GM19438 (cell line): ENCODE measurements at regions not wholly inside any gene's neighbourhood (a gene's known extent, or its start where the extent isn't known, plus 50 kb on each side); places are given as distances from the start of the nearest gene placed in this dataset.
A peak's percentile ranks its signal among the peaks of the same experiment; 100 is the strongest.

Experiments used
- ATAC-seq: cut with Tn5 transposase; IDR thresholded peaks from one replicate; pipeline ENCODE4 v1.9.1; 2021; ENCODE audit warnings: low read depth; ENCODE audit not compliant: unreplicated experiment

GRCh38 chr18:60552948-60553347, 180.4 kb upstream of the MC4R start:
- ATAC-seq = no peak

DNA sequence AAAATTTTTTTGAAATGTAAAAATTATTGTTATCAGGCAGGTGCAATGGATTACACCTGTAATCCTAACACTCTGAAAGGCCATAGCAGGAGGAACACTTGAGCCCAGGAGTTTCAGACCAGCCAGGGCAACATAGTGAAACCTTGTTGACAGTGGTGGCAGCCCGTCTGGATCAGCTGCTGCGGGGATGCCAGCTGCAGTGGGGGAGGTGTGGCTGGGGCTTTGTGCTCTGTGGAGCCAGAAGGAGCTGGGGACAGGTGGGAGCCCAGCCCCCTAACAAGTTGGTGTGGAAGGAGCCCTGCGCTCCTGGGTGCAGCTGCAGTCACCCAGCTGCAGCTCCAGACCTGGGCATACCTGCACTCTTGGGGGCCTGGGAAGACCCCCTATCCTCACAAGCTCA, 182.4 kb upstream of the MC4R start:
- ATAC-seq = no peak

GRCh38 chr18:60555625-60556024, 183.1 kb upstream of the MC4R start:
- ATAC-seq = no peak

DNA sequence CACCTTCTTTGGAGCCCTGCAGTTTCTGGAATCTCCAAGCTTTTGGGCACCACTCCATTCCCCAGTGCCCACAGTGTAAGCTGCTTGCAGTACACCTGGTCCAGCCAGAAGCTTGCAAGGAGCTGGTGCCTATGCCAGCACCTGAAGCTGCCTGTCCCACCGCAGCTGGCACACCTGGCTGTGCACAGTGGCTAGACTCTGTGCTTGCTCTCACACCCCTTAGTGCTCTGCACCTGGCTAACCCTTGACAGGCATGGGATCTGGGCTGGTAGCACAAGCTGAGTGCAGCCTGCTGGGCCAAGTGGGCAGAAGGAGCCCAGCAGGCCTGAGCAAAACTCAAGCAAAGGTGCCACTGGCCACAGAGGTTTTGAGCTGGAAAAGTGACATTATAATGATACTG, 183.8 kb upstream of the MC4R start:
- no peak for ATAC-seq

- no peak for ATAC-seq
Observed at GRCh38 chr18:60560071-60560470, 187.5 kb upstream of the MC4R start.

DNA sequence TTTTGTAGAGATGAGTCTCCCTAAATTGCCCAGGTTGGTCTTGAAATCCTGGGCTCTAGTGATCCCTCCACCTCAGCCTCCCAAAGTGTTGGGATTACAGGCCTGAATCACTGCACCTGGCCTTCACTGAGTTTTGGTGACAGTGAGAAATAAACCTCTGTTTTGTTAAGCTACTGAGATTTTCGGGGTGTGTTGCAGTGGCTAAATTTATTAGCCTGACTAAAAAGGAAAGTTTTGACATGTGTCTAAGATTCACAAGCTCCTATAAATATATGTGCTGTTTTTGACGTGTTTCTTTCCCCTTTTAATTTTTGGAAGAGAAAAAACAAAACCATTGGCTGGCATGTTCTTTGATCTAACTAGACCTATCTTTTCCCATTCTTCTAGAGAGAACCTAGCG, 190.5 kb upstream of the MC4R start:
- ATAC-seq = no peak

DNA sequence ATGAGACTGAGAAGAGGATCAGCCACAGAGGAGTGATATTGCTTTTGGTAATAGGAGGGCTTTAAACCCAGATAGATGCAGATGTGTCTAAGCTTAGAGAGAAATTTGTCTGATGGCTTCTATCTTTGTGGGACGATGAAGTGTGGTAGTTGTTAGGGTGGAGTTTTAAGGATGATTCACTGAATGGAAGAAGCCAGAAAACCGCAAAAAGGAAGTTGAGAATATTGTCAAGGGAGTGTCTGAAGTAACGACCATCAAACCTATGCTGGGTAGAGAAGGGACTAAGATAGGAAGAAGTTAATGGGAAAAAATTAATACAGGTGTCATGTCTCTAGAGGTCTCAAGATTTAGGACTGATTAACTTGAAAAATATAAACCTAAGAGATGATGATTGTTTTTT, 195.6 kb upstream of the MC4R start:
- no peak for ATAC-seq

DNA sequence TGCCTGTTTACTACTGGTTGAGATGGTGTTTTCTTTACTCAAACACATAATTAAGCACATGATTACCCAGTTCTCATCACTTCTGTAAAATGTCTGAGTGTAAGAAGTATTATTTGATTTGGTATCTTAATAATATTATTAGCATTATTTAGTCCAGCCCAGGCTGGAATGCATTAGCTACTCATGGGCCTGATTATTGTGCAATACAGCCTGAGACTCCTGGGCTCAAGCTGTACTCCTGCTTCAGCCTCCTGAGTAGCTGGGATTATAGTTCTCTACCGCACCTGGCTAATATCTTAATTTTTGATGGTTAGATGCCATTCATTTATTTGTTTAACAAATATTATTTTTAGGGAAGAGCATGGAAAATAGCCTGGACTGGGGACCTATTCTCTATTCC, 197.6 kb upstream of the MC4R start:
- no peak for ATAC-seq

GRCh38 chr18:60577457-60577856, 204.9 kb upstream of the MC4R start:
- no peak for ATAC-seq

GRCh38 chr18:60585670-60586069, 213.1 kb upstream of the MC4R start:
- no peak for ATAC-seq

DNA sequence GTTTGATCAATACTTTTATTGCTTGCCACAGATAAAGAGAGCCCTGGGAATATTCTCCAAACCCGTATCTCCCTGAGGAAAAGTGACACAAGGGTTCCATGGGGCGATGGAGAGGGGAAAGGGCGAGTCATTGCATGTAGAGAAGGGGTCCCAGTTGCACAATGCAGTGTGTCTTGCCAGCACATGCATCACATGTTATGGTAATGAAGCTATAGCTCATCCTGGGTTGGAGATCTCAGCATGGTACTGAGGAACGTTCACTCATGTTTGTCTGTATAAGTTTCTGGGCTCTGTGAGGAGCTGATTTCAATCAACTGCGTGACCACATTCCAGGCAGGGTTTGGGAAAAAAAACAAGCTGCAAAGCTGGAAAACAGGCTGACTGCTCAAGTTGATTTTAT, 220.7 kb upstream of the MC4R start:
- no peak for ATAC-seq

GRCh38 chr18:60596928-60597327, 224.4 kb upstream of the MC4R start:
- no peak for ATAC-seq

- peak; percentile 95 for ATAC-seq
Observed at GRCh38 chr18:60599267-60599666, 226.7 kb upstream of the MC4R start.

DNA sequence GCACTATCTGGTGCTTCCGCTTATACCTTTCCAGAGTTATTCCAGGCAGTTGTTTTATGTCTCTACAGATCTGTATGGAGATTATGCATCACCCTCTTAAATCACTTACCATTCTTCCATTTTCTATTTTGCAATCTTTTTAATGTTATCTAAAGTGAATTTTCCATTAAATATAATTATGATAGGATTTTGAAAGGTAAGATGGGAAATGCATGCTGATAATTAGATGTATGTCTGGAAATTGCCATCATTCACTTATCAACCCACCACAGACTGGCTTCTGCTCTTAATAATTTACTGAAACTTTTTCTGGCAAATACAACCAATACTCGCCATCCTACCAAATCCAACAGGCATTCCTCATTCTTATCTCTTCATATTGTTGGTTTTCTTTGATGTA, 227.4 kb upstream of the MC4R start:
- ATAC-seq = no peak

- no peak for ATAC-seq
Observed at GRCh38 chr18:60601249-60601648, 228.7 kb upstream of the MC4R start.

DNA sequence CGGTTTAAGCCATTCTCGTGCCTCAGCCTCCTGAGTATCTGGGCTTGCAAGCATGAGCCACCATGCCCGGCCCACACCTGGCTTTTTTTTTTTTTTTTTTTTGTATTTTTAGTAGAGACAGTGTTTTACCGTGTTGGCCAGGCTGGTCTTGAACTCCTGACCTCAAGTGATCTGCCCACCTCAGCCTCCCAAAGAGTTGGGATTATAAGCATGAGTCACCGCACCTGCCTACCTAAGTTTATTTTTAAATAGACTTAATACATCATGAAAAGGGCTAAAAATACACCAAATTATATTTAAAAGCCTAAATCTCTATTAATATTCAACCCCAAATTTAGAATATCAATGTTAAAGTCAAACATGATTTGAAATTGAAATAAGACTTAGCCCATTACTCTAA, 250.8 kb upstream of the MC4R start:
- no peak for ATAC-seq

- ATAC-seq = no peak
Observed at GRCh38 chr18:60624207-60624606, 251.6 kb upstream of the MC4R start.

DNA sequence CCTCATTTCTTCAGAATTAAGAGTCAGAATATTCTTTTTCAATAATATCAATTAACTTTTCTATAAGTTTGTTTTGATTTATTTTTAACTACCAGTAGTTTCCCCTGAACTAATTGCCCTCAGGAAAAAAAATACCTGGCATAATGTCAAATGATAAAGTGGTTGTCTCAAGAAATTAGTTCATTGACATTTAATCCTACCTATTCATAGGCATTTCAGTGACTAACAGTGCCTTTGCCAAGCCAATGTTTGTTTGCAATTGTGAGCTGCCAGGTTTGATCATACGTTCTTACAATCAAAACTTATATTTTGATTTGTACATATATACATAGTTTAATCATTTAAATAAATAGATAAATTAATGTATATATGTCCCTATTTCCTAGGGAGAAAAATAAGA, 267.3 kb upstream of the MC4R start:
- ATAC-seq = no peak

GRCh38 chr18:60643009-60643408, 270.4 kb upstream of the MC4R start:
- ATAC-seq = no peak

DNA sequence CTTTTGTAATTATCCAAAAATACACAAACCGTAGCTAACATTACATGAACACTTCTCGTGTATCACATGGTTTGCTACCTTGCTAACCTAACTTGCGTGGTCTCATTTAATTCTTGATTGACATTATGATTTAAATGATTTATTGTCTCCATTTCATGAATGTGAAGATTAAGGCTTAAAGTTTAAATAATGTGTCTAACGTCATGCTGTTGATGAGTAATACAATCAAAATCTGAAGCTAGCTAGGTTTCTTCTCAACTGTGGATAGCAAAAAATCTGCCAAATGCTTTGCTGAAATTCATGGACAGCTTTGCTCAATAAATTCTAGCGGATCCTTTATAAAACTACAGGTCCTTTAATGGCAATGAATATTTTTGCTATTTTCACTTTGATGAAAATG, 274.1 kb upstream of the MC4R start:
- ATAC-seq = no peak

DNA sequence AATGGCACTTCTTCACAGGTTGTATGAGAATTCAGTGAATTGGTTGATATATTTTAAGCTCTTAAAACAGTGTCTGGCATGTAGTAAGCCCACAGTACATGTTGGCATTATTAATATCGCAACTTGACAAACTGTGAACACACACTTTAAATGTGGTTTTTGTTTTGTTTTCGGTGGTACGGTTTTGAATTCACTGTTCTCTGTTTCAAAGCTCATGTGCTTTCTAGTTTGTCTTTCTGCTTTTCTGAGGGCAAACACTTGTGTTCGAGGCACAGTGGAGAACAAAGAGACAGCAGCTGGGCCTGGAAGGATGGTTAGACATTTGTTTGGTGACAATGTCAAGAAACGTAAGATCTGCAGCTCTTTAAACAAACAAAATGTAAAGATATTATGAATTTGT, 276.5 kb upstream of the MC4R start:
- peak; percentile 97 for ATAC-seq

DNA sequence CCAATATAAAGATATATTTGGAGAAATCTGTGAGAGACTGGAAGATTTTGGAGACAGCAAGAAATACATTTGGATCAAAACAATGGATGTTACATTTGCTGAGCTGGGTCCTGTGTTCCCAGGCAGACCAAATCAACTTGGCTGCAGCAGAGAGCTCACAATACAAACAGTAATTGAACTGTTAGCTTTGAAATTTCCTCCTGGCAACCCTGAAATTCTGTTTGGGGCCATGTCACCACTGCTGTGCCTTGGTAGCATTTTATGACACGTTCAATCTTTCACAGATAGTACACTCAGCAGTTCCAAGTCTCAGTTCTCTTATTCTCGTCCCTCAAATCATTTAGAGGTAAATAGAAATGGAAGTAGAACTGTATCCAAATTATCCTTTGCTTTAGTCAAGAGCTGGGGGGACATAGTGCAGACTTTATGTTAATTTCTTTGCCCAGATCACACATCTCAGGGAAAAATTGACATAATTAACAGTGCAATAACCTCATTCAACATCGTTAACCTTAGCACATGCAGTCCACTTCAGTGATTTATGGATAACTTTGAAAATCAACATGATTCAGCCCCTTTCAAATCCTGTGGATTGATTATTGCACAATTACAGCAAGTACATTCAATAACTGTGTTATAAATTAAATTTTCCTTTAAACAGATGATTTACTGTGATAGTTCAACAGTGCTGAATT, 277.4 kb upstream of the MC4R start:
- ATAC-seq = no peak

DNA sequence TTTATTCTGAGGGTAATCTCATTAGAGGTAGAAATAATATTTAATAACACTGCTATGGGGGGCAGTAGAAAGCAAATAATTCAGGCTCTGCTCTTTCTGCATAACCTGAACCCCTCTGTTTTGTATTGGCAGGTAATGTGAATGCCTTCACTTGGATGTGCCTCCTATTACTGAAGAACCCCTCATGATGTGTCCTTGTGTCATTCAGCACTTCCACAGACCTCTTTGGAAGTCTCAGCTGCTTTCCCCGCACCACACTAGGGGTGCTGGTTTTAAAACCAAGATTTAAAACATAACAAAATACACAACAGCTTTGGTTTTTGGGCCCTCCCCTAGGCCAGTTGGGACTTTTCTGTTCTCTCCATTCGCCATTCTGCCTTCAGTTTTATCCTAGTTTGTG, 281.7 kb upstream of the MC4R start:
- no peak for ATAC-seq
